ENCODE measurements at regions not wholly inside any gene's neighbourhood (a gene's known extent, or its start where the extent isn't known, plus 50 kb on each side); places are given as distances from the start of the nearest gene placed in this dataset.

- TF ChIP-seq CTCF (IDR thresholded peaks at IDR 0.05) (no peak), JUND (IDR thresholded peaks at IDR 0.05) (no peak)
Measured at GRCh38 chr2:443216-443615, 155.3 kb upstream of the ALKAL2 start.
